Progenitor cell of endocrine pancreas (in vitro differentiated cells): ENCODE measurements at regions not wholly inside any gene's neighbourhood (a gene's known extent, or its start where the extent isn't known, plus 50 kb on each side); places are given as distances from the start of the nearest gene placed in this dataset.

Source experiments
- DNase-seq: peaks from one replicate; pipeline ENCODE4 v3.0.0; 2021; ENCODE audit warnings: low spot score; ENCODE audit not compliant: unreplicated experiment
- H3K27ac Mint-ChIP-seq: 2 replicates; pipeline ENCODE4 v1.8.0; 2021; ENCODE audit warnings: mild to moderate bottlenecking, moderate library complexity, mixed read lengths
- H3K27me3 Mint-ChIP-seq: 2 replicates; pipeline ENCODE4 v1.8.0; 2021; ENCODE audit warnings: mixed read lengths
- H3K36me3 Mint-ChIP-seq: 2 replicates; pipeline ENCODE4 v1.8.0; 2022; ENCODE audit warnings: mixed read lengths; ENCODE audit not compliant: insufficient read depth
- H3K4me1 Mint-ChIP-seq: 2 replicates; pipeline ENCODE4 v1.8.0; 2021; ENCODE audit warnings: low read depth, mixed read lengths
- H3K4me3 Mint-ChIP-seq: 2 replicates; pipeline ENCODE4 v1.8.0; 2021; ENCODE audit warnings: low read depth, mild to moderate bottlenecking, moderate library complexity, mixed read lengths
- H3K9me3 Mint-ChIP-seq: 2 replicates; pipeline ENCODE4 v1.8.0; 2021; ENCODE audit warnings: low read depth, mixed read lengths
- TF ChIP-seq, protein P1 (sequence below): fragments of 200-600 bp; sonication (generic); IDR thresholded peaks from one replicate; pipeline ENCODE4 v1.5.0; 2021; ENCODE audit warnings: antibody characterized with exemption, mild to moderate bottlenecking; ENCODE audit not compliant: unreplicated experiment

DNA sequence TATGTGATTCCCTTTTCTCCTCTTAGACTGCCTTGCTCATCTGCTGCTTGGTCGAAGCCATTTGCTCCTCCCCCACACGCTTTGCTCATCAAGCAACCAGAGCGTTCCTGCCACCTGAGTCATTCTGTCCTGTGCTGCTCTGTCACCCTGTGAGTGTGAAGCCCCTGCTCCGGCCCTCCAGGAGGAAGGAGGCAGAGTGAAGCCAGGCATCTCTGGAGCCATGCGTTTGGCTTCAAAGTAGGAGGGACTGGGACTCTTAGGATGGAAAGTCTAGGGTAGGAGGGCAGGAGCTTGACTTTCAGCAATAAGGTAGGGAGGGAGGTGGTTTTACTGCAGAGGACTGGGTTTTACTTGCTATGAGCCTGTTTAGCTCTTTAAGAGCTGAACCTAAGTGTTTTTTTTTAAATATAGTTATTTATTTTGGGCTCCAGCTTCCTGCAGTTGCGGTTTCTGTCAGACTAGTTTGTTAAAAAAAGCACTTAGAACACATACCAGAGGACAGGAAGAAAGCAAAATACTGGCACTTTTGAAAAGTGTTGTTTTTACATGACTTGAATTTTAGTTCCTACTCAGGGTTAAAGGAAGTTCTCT lies 63.6 kb downstream of the SPINK2 start:
- Mint-ChIP-seq H3K4me1 (peaks cover 5% of the 10 kb centered on the region), H3K27me3 (peaks cover 23% of the 10 kb centered on the region), H3K4me3 (no peak overlapping the region), H3K36me3 (no peaks in the 10 kb centered on the region), H3K9me3 (no peaks in the 10 kb centered on the region), H3K27ac (peak overlapping the region; percentile 49)
- TF ChIP-seq, protein P1, sequence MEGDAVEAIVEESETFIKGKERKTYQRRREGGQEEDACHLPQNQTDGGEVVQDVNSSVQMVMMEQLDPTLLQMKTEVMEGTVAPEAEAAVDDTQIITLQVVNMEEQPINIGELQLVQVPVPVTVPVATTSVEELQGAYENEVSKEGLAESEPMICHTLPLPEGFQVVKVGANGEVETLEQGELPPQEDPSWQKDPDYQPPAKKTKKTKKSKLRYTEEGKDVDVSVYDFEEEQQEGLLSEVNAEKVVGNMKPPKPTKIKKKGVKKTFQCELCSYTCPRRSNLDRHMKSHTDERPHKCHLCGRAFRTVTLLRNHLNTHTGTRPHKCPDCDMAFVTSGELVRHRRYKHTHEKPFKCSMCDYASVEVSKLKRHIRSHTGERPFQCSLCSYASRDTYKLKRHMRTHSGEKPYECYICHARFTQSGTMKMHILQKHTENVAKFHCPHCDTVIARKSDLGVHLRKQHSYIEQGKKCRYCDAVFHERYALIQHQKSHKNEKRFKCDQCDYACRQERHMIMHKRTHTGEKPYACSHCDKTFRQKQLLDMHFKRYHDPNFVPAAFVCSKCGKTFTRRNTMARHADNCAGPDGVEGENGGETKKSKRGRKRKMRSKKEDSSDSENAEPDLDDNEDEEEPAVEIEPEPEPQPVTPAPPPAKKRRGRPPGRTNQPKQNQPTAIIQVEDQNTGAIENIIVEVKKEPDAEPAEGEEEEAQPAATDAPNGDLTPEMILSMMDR, result no peak
- peak; percentile 12 for DNase-seq

- TF ChIP-seq, protein P1, result no peak
- Mint-ChIP-seq H3K4me3 (no peak overlapping the region), H3K4me1 (peaks cover 5% of the 10 kb centered on the region), H3K36me3 (no peaks in the 10 kb centered on the region), H3K9me3 (no peaks in the 10 kb centered on the region), H3K27ac (no peak overlapping the region), H3K27me3 (peaks cover 20% of the 10 kb centered on the region)
- no peak for DNase-seq
These were observed 64.2 kb downstream of the SPINK2 start for GRCh38 chr4:56757261-56757746.

DNA sequence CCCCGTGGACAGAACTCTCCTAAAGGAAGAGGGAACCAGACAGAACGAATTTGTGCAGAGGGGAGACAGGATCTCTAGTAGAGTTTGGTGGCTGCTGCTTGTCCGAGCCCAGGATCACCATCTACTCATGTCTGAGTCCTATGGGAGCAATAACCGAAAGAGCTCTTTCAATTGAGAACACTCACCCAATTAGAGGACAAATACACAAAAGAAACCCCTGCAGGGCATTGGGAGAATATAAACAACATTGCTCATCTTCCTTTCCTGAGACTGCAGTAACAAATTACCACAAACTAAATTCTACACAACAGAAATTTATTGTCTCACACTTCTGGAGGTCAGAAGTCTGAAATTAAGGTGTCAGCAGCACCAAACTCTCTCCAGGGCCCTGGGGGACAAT lies 65.6 kb downstream of the SPINK2 start:
- TF ChIP-seq, protein P1, result no peak
- peak overlapping the region; percentile 62 for H3K27ac Mint-ChIP-seq

GRCh38 chr4:56752985-56753384 lies 68.5 kb downstream of the SPINK2 start:
- TF ChIP-seq, protein P1, result no peak
- Mint-ChIP-seq H3K27ac (no peak overlapping the region), H3K9me3 (peaks cover 8% of the 10 kb centered on the region), H3K4me1 (peaks cover 4% of the 10 kb centered on the region), H3K4me3 (no peak overlapping the region), H3K36me3 (no peaks in the 10 kb centered on the region), H3K27me3 (peaks cover 9% of the 10 kb centered on the region)
- no peak for DNase-seq

More for the DNA sequence above, 65.6 kb downstream of the SPINK2 start:
- no peak overlapping the region for H3K4me3 Mint-ChIP-seq
- H3K36me3 Mint-ChIP-seq, result no peaks in the 10 kb centered on the region
- no peak for DNase-seq
- peaks cover 9% of the 10 kb centered on the region for H3K27me3 Mint-ChIP-seq
- H3K9me3 Mint-ChIP-seq, result peaks cover 4% of the 10 kb centered on the region
- H3K4me1 Mint-ChIP-seq, result peaks cover 5% of the 10 kb centered on the region

DNA sequence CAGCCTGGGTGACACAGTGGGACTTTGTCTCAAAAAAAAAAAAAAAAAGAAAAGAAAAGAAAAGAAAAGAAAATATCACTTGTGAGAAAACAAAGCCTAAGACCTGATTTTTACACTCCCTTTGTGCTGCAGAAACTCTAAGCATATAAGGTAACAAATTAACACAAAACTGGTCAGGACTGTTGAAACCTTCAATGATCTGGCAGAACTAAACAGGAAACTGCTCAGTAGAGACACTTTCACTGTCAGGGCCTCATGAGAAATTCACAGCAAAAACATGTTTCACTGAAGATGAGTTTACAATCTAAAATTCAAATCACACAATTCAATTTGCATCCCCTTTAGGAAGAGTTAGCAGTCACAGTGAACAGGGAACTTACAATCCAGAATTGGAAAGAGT lies 69.1 kb upstream of the HOPX start:
- no peak overlapping the region for H3K4me3 Mint-ChIP-seq
- TF ChIP-seq, protein P1, result no peak
- peaks cover 3% of the 10 kb centered on the region for H3K27me3 Mint-ChIP-seq
- H3K9me3 Mint-ChIP-seq, result peaks cover 8% of the 10 kb centered on the region
- no peaks in the 10 kb centered on the region for H3K4me1 Mint-ChIP-seq
- H3K36me3 Mint-ChIP-seq, result no peaks in the 10 kb centered on the region
- no peak overlapping the region for H3K27ac Mint-ChIP-seq
- DNase-seq, result no peak
